ENCODE measurements at regions not wholly inside any gene's neighbourhood (a gene's known extent, or its start where the extent isn't known, plus 50 kb on each side); places are given as distances from the start of the nearest gene placed in this dataset.

DNA sequence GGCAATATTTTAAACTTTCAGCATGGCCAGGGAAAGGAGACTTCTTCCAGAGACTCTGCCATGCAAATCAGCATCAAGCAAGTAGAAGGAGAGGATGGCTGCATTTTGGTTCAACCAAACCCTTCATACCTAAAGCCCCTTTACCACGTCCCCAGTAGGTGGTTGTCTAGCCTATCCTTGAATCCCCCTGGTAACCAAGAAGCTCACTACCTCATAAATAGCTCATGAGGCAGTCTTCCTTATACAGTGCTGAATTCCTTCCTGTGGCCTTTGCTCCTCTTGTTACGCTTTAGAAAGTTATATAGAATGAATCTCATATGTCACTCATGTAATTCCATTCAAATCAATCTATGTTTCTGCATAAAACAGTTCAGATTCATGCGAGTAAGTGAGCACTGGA lies 289.5 kb upstream of the SLC30A5 start:
- no peak overlapping the region for H3K27ac ChIP-seq
- TF ChIP-seq, protein P1, sequence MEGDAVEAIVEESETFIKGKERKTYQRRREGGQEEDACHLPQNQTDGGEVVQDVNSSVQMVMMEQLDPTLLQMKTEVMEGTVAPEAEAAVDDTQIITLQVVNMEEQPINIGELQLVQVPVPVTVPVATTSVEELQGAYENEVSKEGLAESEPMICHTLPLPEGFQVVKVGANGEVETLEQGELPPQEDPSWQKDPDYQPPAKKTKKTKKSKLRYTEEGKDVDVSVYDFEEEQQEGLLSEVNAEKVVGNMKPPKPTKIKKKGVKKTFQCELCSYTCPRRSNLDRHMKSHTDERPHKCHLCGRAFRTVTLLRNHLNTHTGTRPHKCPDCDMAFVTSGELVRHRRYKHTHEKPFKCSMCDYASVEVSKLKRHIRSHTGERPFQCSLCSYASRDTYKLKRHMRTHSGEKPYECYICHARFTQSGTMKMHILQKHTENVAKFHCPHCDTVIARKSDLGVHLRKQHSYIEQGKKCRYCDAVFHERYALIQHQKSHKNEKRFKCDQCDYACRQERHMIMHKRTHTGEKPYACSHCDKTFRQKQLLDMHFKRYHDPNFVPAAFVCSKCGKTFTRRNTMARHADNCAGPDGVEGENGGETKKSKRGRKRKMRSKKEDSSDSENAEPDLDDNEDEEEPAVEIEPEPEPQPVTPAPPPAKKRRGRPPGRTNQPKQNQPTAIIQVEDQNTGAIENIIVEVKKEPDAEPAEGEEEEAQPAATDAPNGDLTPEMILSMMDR (conservative IDR thresholded peaks at IDR 0.05), result no peak

DNA sequence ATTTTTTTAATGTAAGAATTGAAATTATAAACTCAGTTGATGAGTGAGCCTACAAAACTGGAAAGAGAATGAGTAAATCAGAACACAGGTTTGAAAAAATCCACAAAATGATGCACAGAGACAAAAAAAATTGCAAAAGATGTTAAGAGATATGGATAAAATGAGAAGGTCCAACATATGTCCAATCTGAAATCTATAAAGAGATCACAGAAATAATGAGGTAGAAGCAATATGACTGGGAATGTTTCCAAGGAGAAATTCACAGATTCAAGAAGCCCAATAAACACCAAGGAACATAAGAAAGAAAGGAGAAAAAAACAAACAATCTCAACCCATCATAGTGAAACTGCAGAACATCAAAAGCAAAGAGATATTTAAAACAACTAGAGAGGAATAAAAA lies 288.4 kb upstream of the SLC30A5 start:
- TF ChIP-seq, protein P1 (conservative IDR thresholded peaks at IDR 0.05), result no peak
- no peak for TF ChIP-seq ZFX (IDR thresholded peaks at IDR 0.05)
- H3K27ac ChIP-seq, result no peak overlapping the region

DNA sequence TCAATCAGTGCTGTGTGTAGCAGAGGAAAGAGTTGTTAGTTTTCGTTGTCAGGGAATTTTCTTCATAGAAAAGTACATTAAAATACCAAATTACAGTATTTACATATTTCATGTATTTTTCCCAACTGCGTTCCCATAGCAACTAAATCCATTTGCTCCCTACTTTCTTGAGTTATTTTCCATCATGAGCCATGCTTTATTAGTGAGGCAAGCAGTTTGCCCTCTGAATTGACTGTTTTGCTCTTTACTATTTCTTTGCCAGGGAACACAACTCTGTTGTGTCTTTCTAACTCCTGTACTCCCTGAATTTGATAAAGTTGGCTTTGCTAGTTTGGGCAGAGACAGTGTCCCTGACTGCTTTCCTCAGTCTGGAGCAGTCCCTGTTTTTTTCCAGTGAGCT lies 276.2 kb upstream of the SLC30A5 start:
- no peak overlapping the region for H3K27ac ChIP-seq
- TF ChIP-seq, protein P1 (conservative IDR thresholded peaks at IDR 0.05), result no peak
- no peak for TF ChIP-seq ZFX (IDR thresholded peaks at IDR 0.05)

DNA sequence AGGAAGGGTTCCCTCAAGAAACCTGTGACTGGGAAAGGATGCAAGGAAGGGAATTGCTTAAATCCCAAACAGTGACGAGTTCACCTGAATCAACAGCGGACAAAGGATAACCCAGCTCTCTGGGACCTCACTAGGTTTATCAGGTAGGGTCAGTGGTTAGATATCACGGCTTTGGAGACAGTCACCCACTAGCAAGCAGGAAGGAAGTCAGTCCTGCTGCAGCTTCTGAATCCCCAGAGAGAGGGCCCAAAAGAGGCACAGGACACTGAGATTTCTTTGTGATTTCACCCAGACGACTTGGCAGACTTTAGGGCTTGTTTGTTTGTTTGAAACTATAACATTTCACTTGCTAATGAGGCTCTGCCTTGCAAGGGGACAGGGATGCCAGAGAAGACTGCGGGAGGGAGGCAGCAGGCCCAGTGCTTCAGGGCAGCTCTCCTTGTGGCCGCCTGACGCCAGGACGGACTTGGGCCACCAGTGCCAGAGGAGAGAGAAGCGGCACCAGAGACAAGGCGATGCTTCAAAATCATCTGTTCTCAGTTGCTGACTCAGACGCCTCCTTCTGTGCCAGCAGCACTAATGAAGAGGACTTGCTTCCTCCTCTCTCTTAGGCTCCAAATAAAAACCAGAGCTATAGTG lies 275.6 kb upstream of the SLC30A5 start:
- H3K27ac ChIP-seq, result no peak overlapping the region
- TF ChIP-seq ZFX (IDR thresholded peaks at IDR 0.05), result no peak
- TF ChIP-seq, protein P1 (conservative IDR thresholded peaks at IDR 0.05), result no peak

DNA sequence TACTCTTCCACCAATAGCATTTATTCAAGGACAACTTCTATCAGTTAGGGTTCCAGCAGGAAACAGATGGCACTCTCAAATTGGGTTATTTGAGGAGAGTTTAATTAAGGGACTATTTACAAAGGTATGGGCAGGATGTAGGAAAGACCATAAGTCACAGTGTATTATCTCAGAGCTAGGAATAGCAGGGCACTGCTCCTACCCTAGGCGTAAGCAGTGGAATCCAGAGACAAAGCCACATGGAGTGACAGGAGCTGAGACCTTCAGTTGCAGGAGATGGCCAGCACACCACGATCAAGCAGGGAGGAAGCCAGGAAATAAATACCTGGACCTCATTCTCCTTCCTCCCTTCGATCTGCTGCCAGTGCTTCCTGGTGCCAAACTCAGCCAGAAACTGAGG lies 274.9 kb upstream of the SLC30A5 start:
- H3K27ac ChIP-seq, result no peak overlapping the region

DNA sequence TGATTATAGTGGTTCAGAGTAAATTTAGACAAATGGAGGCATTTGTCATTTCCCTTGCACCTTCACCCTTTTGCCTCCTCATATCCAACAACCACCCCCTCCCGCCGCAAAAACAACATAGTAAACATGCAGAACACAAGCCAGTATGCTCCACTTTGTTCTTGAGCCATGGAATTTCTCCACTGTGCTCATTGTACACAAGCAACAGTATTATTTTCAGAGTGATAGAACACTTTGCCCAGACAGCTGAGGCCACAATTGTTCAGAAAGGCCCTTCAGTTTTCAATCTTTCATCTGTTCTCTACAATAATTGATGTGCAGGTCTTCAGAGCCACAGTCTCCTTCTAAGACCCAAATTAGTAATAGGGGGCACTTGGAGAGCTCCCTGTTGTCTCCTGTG lies 272.8 kb upstream of the SLC30A5 start:
- H3K27ac ChIP-seq, result no peak overlapping the region
- TF ChIP-seq, protein P1 (conservative IDR thresholded peaks at IDR 0.05), result no peak
- TF ChIP-seq ZFX (IDR thresholded peaks at IDR 0.05), result no peak

More for the DNA sequence above, 274.9 kb upstream of the SLC30A5 start:
- TF ChIP-seq, protein P1 (conservative IDR thresholded peaks at IDR 0.05), result no peak
- no peak for TF ChIP-seq ZFX (IDR thresholded peaks at IDR 0.05)

DNA sequence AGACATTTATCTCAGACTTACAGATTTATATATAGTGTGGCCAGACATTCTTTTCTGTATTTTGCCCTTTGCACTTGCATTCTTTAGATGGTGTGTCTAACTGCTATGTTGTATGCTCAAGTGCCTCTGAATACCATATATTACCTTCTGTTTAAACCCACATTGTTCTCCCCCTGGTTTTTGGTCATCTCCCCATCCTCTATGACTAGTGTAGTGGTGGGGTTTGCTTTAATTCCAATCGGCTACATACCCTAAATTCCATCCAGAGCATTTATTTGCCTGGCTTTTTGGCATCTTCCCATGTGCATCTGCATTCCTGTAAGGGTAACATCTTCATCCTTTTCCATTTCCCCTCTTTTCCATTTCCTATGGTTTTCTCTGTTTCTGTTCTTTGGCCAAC lies 271.0 kb upstream of the SLC30A5 start:
- H3K27ac ChIP-seq, result no peak overlapping the region
- TF ChIP-seq, protein P1 (conservative IDR thresholded peaks at IDR 0.05), result no peak
- TF ChIP-seq ZFX (IDR thresholded peaks at IDR 0.05), result no peak
